Colonic mucosa (tissue), 4 donors: ENCODE measurements at regions not wholly inside any gene's neighbourhood (a gene's known extent, or its start where the extent isn't known, plus 50 kb on each side); places are given as distances from the start of the nearest gene placed in this dataset.
"Not testable (repeated sequence)": the region's sequence is repeated elsewhere in the genome, so short reads cannot be mapped to it uniquely, and the experiment has no call there.

Experiments used
- DNase-seq: peaks from one replicate; pipeline ENCODE4 v3.0.0-alpha.2; 2020
- H3K27ac ChIP-seq: fragments of 200-600 bp; one replicate; pipeline ENCODE4 v1.8.0; 2021
- H3K27me3 ChIP-seq: fragments of 200-600 bp; one replicate; pipeline ENCODE4 v1.8.0; 2021
- H3K36me3 ChIP-seq: fragments of 200-600 bp; one replicate; pipeline ENCODE4 v1.8.0; 2021
- H3K4me1 ChIP-seq: fragments of 200-600 bp; one replicate; pipeline ENCODE4 v1.8.0; 2021; ENCODE audit warnings: mild to moderate bottlenecking
- H3K4me3 ChIP-seq: fragments of 200-600 bp; one replicate; pipeline ENCODE4 v1.8.0; 2021
- H3K9ac ChIP-seq, 2 donors: one replicate each; pipeline ENCODE4 v1.7.0; 2013; ENCODE audit warnings: control low read depth in 2 of 2, low read depth in 2 of 2, low read length in 2 of 2
- H3K9me3 ChIP-seq: fragments of 200-600 bp; one replicate; pipeline ENCODE4 v1.8.0; 2021
- CTCF ChIP-seq: fragments of 200-600 bp; IDR thresholded peaks from one replicate; pipeline ENCODE4 v1.8.0; 2022; ENCODE audit warnings: antibody characterized with exemption, mild to moderate bottlenecking
- intact Hi-C: fragments of 100-400 bp; cut with DNase I; formaldehyde crosslinking; loops from one replicate; pipeline ENCODE4 v1.14.1; 2022
- donor health status: healthy.
- donor health status: DM: no; HTN: no; CAD: no.
- donor health status: DM: no; HTN: no; CAD: no.

GRCh38 chr6:81875782-81876293, 123.4 kb upstream of the TENT5A start:
- Histone ChIP-seq H3K27me3 (no peaks in the 10 kb centered on the region), H3K4me1 (no peaks in the 10 kb centered on the region), H3K27ac (no peak overlapping the region), H3K36me3 (no peaks in the 10 kb centered on the region), H3K9me3 (no peaks in the 10 kb centered on the region), H3K4me3 (no peak overlapping the region), H3K9ac (no peak overlapping the region)
- intact Hi-C loops, result no loop called here
- DNase-seq, result no peak
- no peak for TF ChIP-seq CTCF

- DNase-seq, H3K4me1 ChIP-seq, H3K27me3 ChIP-seq, H3K4me3 ChIP-seq, H3K9me3 ChIP-seq, intact Hi-C loops, H3K9ac ChIP-seq, H3K27ac ChIP-seq, H3K36me3 ChIP-seq: not testable (repeated sequence)
These were observed 117.4 kb upstream of the TENT5A start for GRCh38 chr6:81869749-81870508.

DNA sequence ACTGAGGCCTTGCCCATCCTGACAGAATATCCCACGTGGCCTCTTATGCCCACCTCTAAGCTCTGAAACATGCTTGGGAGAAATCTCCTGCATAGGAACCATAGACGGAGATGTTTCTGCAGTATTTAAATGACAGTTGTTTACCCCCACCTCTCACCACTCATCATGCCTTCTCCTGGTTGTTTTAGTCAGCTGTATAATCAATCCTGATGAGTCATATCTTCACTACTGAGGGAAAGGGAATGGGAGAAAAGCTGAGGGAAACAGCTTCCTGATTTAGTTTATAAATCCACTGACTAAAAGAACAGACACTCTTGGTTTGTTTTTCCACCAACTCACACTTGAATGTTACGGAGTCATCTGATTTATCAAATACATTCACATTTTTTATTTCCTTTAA, 113.2 kb upstream of the TENT5A start:
- Histone ChIP-seq H3K36me3 (no peaks in the 10 kb centered on the region), H3K4me3 (no peak overlapping the region), H3K4me1 (no peaks in the 10 kb centered on the region), H3K27ac (no peak overlapping the region), H3K9me3 (no peaks in the 10 kb centered on the region), H3K27me3 (no peaks in the 10 kb centered on the region), H3K9ac (no peak overlapping the region)
- DNase-seq, result no peak
- intact Hi-C loops, result no loop called here
- no peak for TF ChIP-seq CTCF

- Histone ChIP-seq H3K9me3 (no peaks in the 10 kb centered on the region), H3K27me3 (no peaks in the 10 kb centered on the region), H3K4me1 (no peaks in the 10 kb centered on the region), H3K27ac (no peak overlapping the region), H3K36me3 (no peaks in the 10 kb centered on the region), H3K9ac (no peak overlapping the region), H3K4me3 (no peak overlapping the region)
- intact Hi-C loops, result no loop called here
- no peak for TF ChIP-seq CTCF
- DNase-seq, result no peak
These were observed 111.6 kb upstream of the TENT5A start for GRCh38 chr6:81864124-81864523.

- Histone ChIP-seq H3K36me3 (no peaks in the 10 kb centered on the region), H3K4me1 (no peaks in the 10 kb centered on the region), H3K9ac (no peak overlapping the region), H3K27ac (no peak overlapping the region), H3K9me3 (no peaks in the 10 kb centered on the region), H3K27me3 (no peaks in the 10 kb centered on the region), H3K4me3 (no peak overlapping the region)
- intact Hi-C loops, result no loop called here
- DNase-seq, result no peak
- TF ChIP-seq CTCF, result no peak
These were observed 110.6 kb upstream of the TENT5A start for GRCh38 chr6:81863123-81863522.

GRCh38 chr6:81861281-81861680, 108.8 kb upstream of the TENT5A start:
- Histone ChIP-seq H3K4me3 (no peak overlapping the region), H3K27ac (no peak overlapping the region), H3K9me3 (no peaks in the 10 kb centered on the region), H3K4me1 (no peaks in the 10 kb centered on the region), H3K9ac (no peak overlapping the region), H3K27me3 (no peaks in the 10 kb centered on the region), H3K36me3 (no peaks in the 10 kb centered on the region)
- intact Hi-C loops, result no loop called here
- no peak for DNase-seq
- TF ChIP-seq CTCF, result no peak
